Left ventricle myocardium superior (tissue), 1 donor: ENCODE measurements at regions not wholly inside any gene's neighbourhood (a gene's known extent, or its start where the extent isn't known, plus 50 kb on each side); places are given as distances from the start of the nearest gene placed in this dataset.
A peak's percentile ranks its signal among the peaks of the same experiment; 100 is the strongest.

Experiments used
- ATAC-seq: fragments of 200-7000 bp; cut with Tn5 transposase; one replicate; pipeline ENCODE4 v1.9.1; 2020; ENCODE audit warnings: mild to moderate bottlenecking, moderate library complexity
- DNase-seq: peaks from one replicate; pipeline ENCODE4 v3.0.0-alpha.2; 2020
- intact Hi-C: fragments of 100-400 bp; cut with micrococcal nuclease; formaldehyde crosslinking; loops from one replicate; pipeline ENCODE4 v1.11.0; 2022
- donor health status: DM: no; HTN: yes; CAD: no; lungs with severe emphysema.

DNA sequence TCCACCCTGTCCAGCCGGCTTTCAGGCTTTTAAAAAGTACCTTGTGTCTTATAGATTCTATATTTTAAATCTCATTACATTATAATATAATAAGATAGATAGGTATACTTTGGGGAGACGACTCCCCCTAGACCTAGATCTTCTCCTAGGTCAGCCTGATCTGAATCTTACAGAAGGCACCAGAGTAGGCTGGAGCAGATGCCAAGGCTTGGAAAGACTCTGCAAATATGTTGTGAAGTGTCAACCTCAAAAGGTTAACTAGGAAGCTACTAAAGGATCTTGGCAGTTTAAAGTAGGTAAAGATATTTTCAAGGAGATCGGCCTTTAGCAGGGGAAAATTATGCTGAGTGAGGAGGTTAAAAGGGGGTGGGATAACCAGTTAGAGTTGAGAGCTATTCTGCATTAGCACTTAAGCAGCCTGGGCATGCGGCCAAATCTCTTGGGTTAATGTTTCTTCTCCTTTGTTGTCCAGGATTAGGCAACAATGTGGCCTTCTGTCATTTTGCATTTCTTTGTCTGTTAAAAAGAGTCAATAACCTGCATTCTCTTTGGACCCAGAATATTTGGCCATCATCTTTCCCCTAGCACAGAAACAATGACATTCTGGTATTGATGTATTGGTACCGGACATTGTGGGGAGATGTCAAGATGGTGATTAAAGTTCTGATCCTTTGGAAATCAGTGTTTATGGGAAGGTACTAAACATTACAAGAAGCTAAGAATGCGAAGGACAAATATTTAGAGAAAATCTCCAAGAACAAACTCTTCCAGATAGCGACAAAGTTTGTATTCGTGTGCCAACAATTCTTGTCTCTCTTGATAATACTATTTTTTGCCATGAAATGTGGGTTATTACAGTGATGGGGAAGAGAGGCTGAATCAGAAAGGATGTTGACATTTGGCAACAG lies 51.2 kb upstream of the DHX40 start:
- intact Hi-C loops = no loop called here
- DNase-seq (peak; percentile 89), ATAC-seq (peak; percentile 82)
